B cell (primary cell): ENCODE measurements at regions not wholly inside any gene's neighbourhood (a gene's known extent, or its start where the extent isn't known, plus 50 kb on each side); places are given as distances from the start of the nearest gene placed in this dataset.

ENCODE experiments used
- EZH2 ChIP-seq: IDR thresholded peaks from 2 replicates; pipeline ENCODE4 v1.6.1; 2012; ENCODE audit warnings: borderline replicate concordance, low read depth, mild to moderate bottlenecking, moderate library complexity, low read length; ENCODE audit not compliant: insufficient read depth, poor library complexity, severe bottlenecking
- TF ChIP-seq, protein P1 (sequence below): fragments of 200-600 bp; IDR thresholded peaks from one replicate; pipeline ENCODE4 v1.8.0; 2022; ENCODE audit warnings: antibody characterized with exemption, mild to moderate bottlenecking

DNA sequence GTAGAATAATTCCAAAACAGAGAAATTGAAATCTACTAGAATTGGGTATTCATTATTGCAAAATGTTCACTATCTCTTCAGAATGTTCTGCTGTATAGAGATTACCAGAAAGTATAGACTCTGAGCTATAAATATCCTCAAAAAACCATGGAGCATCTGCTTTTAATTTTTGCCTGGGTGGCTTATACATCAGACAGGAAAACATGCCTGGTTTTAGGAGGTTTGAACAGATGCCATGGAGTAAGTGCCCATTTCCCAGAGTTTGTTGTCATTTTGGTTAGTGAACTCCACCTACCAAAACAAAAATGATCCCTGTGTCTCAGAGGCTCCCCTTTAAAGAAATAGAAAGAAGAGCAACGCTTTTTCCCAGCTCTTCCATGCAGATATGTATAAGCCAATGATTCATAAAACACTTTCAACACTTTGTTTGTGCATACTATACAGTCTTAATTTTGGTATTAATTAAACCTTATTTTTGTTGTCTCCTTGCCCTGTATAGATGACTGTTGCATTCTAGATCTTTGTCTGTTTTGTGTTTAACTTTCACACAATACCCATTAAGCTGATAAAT lies 68.7 kb downstream of the MEPE start:
- TF ChIP-seq, protein P1, sequence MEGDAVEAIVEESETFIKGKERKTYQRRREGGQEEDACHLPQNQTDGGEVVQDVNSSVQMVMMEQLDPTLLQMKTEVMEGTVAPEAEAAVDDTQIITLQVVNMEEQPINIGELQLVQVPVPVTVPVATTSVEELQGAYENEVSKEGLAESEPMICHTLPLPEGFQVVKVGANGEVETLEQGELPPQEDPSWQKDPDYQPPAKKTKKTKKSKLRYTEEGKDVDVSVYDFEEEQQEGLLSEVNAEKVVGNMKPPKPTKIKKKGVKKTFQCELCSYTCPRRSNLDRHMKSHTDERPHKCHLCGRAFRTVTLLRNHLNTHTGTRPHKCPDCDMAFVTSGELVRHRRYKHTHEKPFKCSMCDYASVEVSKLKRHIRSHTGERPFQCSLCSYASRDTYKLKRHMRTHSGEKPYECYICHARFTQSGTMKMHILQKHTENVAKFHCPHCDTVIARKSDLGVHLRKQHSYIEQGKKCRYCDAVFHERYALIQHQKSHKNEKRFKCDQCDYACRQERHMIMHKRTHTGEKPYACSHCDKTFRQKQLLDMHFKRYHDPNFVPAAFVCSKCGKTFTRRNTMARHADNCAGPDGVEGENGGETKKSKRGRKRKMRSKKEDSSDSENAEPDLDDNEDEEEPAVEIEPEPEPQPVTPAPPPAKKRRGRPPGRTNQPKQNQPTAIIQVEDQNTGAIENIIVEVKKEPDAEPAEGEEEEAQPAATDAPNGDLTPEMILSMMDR = no peak
- TF ChIP-seq EZH2 = no peak
